ENCODE measurements at regions not wholly inside any gene's neighbourhood (a gene's known extent, or its start where the extent isn't known, plus 50 kb on each side); places are given as distances from the start of the nearest gene placed in this dataset.

DNA sequence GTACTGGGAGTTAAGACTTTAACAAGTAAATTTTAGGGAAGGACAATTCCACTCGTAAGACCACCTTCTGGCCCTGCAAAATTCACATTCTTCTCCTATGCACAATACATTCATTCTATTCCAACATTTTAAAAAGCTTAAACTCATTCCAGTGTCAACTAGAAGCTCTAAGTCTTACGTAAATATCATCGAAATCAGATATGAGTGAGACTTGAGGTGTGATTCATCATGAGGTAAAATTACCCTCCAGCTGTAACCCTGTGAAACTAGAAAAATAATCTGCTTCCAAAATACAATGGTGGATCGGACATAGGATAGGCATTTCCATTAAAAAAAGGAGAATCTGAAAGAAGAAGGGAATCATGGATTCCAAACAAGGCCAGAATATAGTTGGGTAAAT is 370.3 kb downstream of the CDC14C start:
- TF ChIP-seq POLR2AphosphoS5 (IDR thresholded peaks at IDR 0.05) (no peak), CTCF (IDR thresholded peaks at IDR 0.05 in 8 of 11, conservative IDR thresholded peaks at IDR 0.05 in 3 of 11) (no peak), POLR2A (IDR thresholded peaks at IDR 0.05) (no peak)

All from spleen (tissue), 7 donors.